ENCODE measurements at regions not wholly inside any gene's neighbourhood (a gene's known extent, or its start where the extent isn't known, plus 50 kb on each side); places are given as distances from the start of the nearest gene placed in this dataset.

DNA sequence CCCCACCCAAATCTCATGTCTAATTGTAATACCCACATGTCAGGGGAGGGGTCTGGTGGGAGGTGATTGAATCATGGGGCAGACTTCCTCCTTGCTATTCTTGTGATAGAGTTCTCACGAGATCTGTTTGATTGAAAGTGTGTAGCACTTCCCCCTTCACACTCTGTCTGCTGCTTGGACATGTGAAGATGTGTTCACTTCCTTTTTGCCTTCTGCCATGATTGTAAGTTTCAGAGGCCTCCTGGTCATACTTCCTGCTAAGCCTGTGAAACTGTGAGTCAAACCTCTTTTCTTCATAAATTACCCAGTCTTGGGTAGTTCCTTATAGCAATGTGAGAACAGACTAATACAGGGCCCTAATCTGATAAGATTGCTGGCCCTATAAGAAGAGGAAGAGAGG, 1514.8 kb downstream of the RPA4 start:
- H2AFZ ChIP-seq (ENCODE audit: low read depth, low read length) = no peak overlapping the region
- no peak overlapping the region for H3K27ac ChIP-seq (ENCODE audit: extremely low read depth, low read depth, low read length)
- POLR2A ChIA-PET = no interaction called here
- no peak for FAIRE-seq
- no peaks in the 10 kb centered on the region for H3K9me1 ChIP-seq (ENCODE audit: control insufficient read depth, insufficient read depth, low read length)
- no peak for DNase-seq (ENCODE audit: extremely low read depth in 1 of 4, low spot score in 3 of 4)
- in situ Hi-C loops (cut with MboI) (no loop called here), intact Hi-C loops (cut with micrococcal nuclease) (no loop called here)
- no peak overlapping the region for H3K4me2 ChIP-seq (ENCODE audit: insufficient read depth, low read length)
- no TSS peak for BruUV-seq (replicated peaks)
- no peaks in the 10 kb centered on the region for H3K4me1 ChIP-seq (replicated peaks in 1 of 2; ENCODE audit: control insufficient read depth in 2 of 2, insufficient read depth in 2 of 2, low read length in 2 of 2)
- no CpG with 5 or more reads among the region's 1 CpG for WGBS (ENCODE audit: insufficient coverage, low coverage, missing lambda C conversion rate)
- ATAC-seq = no peak
- H3K79me2 ChIP-seq (ENCODE audit: control insufficient read depth, insufficient read depth, low read length) = no peaks in the 10 kb centered on the region
- H3K36me3 ChIP-seq (ENCODE audit: control insufficient read depth, insufficient read depth, low read length) = no peaks in the 10 kb centered on the region
- H3K27me3 ChIP-seq (ENCODE audit: control insufficient read depth in 2 of 2, insufficient read depth in 2 of 2, low read length in 2 of 2) = no peaks in the 10 kb centered on the region
- H3K9me3 ChIP-seq (replicated peaks; ENCODE audit: control insufficient read depth, insufficient read depth, low read depth, low read length) = no peaks in the 10 kb centered on the region
- H4K20me1 ChIP-seq (replicated peaks; ENCODE audit: control insufficient read depth, insufficient read depth, low read length) = no peaks in the 10 kb centered on the region
- no peak overlapping the region for H3K9ac ChIP-seq (ENCODE audit: insufficient read depth in 1 of 2, low read depth in 2 of 2, low read length in 2 of 2)
- TF ChIP-seq NFIC (IDR thresholded peaks at IDR 0.05) (no peak), XRCC3 (IDR thresholded peaks at IDR 0.05) (no peak), ZNF274 (IDR thresholded peaks at IDR 0.05; ENCODE audit: borderline replicate concordance, low read depth, low read length) (no peak)
- TF ChIP-seq, protein P1, sequence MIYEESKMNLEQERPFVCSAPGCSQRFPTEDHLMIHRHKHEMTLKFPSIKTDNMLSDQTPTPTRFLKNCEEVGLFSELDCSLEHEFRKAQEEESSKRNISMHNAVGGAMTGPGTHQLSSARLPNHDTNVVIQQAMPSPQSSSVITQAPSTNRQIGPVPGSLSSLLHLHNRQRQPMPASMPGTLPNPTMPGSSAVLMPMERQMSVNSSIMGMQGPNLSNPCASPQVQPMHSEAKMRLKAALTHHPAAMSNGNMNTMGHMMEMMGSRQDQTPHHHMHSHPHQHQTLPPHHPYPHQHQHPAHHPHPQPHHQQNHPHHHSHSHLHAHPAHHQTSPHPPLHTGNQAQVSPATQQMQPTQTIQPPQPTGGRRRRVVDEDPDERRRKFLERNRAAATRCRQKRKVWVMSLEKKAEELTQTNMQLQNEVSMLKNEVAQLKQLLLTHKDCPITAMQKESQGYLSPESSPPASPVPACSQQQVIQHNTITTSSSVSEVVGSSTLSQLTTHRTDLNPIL (CRISPR knock-in tag; IDR thresholded peaks at IDR 0.05) = no peak
- TF ChIP-seq, protein P2, sequence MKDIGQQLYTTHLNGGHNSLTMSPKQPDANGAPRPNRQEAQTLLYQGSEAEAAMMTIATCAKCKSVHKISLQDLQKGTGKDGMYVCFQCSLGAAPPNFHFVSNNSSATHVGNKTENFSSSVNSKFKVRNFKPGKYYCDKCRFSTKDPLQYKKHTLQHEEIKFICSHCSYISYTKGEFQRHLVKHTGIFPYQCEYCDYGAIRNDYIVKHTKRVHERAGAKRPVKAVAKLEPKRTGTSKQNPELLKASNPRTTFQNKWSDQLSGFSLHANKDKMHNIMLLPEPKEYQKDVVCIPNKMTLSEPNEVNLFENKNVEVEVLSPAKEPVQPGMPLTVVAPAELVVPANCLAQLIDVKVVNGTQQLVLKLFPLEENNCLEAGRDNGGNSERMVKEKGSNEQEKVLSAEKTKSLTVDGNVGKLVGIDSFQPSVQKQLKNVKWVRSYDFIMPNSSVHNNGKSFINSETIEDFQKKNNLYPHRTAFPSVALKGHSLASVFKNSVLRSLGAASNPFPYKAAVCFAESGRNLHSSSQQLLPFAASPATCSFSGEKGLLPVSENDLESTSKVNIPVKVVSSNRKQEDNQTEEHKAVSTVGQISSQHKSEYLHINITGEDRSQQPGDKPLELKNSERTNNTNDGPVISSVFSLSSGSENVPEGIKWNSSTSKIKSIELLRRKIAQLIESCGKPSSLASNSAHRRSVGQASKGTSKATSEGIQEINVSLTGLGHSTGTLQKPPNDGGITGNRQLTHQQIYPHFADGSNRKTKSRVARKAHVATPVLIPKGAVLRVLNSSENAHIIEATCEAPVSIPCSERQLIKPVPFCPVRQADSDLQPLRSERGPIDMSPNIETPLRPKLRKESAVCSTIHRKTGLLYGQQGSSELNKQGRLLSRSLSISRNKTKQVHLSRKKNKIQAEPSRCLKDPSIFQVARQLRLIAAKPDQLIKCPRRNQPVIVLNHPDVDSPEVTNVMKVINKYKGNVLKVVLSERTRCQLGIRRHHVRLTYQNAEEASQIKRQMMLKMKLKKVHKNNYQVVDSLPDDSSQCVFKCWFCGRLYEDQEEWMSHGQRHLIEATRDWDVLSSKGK (CRISPR knock-in tag; IDR thresholded peaks at IDR 0.05) = no peak
- H3K4me3 ChIP-seq = no peak overlapping the region
- CTCF ChIA-PET (ENCODE audit: low intra/inter-chr PET ratio) = no interaction called here
